Panc1 (cell line): ENCODE measurements at regions not wholly inside any gene's neighbourhood (a gene's known extent, or its start where the extent isn't known, plus 50 kb on each side); places are given as distances from the start of the nearest gene placed in this dataset.

ENCODE experiments used
- POLR2AphosphoS5 ChIP-seq: IDR thresholded peaks from 2 replicates; pipeline ENCODE4 v1.6.1; 2012; ENCODE audit warnings: mild to moderate bottlenecking, low read depth, low read length, moderate library complexity
- SIN3A ChIP-seq: IDR thresholded peaks from 2 replicates; pipeline ENCODE4 v1.6.1; 2012; ENCODE audit warnings: low read depth, mild to moderate bottlenecking, low read length, moderate library complexity, borderline replicate concordance; ENCODE audit not compliant: insufficient read depth
- TCF7L2 ChIP-seq: IDR thresholded peaks from 2 replicates; pipeline ENCODE4 v1.6.1; 2011; ENCODE audit warnings: mild to moderate bottlenecking, low read depth, low read length, inconsistent platforms
- TF ChIP-seq, protein P1 (sequence below): fragments of 450-650 bp; IDR thresholded peaks from 2 replicates; pipeline ENCODE4 v1.5.1; 2017; ENCODE audit warnings: mild to moderate bottlenecking
- TF ChIP-seq, protein P2 (sequence below), 2 experiments: IDR thresholded peaks; 2 replicates each; pipeline ENCODE4 v1.6.1; 2011 to 2012; ENCODE audit warnings: low read depth in 2 of 2, control low read depth in 1 of 2, low read length in 1 of 2, mild to moderate bottlenecking in 1 of 2, moderate library complexity in 1 of 2; ENCODE audit not compliant: insufficient read depth in 1 of 2

DNA sequence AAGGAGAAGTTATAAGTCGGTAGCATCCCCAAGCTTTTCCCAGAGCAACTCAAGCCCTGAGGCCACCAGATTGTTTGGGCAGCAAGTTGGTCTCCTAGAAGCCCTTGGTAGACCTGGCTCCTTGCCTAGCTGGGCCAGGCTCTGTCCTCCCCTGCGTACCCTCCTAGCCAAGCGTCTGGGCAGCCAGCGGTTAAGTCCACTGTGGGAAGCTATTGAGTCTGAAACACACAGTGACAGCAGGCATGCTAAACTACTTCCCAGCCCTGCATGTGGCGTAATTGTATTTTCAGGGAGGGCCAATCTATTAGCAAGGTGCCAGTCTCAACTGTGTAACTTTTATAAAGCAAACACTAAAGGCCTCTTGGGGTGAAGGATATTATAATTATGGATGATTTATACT is 419.1 kb upstream of the RBFOX1 start:
- TF ChIP-seq, protein P1, sequence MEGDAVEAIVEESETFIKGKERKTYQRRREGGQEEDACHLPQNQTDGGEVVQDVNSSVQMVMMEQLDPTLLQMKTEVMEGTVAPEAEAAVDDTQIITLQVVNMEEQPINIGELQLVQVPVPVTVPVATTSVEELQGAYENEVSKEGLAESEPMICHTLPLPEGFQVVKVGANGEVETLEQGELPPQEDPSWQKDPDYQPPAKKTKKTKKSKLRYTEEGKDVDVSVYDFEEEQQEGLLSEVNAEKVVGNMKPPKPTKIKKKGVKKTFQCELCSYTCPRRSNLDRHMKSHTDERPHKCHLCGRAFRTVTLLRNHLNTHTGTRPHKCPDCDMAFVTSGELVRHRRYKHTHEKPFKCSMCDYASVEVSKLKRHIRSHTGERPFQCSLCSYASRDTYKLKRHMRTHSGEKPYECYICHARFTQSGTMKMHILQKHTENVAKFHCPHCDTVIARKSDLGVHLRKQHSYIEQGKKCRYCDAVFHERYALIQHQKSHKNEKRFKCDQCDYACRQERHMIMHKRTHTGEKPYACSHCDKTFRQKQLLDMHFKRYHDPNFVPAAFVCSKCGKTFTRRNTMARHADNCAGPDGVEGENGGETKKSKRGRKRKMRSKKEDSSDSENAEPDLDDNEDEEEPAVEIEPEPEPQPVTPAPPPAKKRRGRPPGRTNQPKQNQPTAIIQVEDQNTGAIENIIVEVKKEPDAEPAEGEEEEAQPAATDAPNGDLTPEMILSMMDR, result no peak
- TF ChIP-seq, protein P2, sequence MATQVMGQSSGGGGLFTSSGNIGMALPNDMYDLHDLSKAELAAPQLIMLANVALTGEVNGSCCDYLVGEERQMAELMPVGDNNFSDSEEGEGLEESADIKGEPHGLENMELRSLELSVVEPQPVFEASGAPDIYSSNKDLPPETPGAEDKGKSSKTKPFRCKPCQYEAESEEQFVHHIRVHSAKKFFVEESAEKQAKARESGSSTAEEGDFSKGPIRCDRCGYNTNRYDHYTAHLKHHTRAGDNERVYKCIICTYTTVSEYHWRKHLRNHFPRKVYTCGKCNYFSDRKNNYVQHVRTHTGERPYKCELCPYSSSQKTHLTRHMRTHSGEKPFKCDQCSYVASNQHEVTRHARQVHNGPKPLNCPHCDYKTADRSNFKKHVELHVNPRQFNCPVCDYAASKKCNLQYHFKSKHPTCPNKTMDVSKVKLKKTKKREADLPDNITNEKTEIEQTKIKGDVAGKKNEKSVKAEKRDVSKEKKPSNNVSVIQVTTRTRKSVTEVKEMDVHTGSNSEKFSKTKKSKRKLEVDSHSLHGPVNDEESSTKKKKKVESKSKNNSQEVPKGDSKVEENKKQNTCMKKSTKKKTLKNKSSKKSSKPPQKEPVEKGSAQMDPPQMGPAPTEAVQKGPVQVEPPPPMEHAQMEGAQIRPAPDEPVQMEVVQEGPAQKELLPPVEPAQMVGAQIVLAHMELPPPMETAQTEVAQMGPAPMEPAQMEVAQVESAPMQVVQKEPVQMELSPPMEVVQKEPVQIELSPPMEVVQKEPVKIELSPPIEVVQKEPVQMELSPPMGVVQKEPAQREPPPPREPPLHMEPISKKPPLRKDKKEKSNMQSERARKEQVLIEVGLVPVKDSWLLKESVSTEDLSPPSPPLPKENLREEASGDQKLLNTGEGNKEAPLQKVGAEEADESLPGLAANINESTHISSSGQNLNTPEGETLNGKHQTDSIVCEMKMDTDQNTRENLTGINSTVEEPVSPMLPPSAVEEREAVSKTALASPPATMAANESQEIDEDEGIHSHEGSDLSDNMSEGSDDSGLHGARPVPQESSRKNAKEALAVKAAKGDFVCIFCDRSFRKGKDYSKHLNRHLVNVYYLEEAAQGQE (IDR thresholded peaks at IDR 0.05; ENCODE audit: insufficient read depth in 1 of 2, low read depth in 2 of 2, low read length in 1 of 2), result no peak
- no peak for TF ChIP-seq POLR2AphosphoS5
- TF ChIP-seq TCF7L2, result no peak
- TF ChIP-seq SIN3A, result no peak
